ENCODE measurements at regions not wholly inside any gene's neighbourhood (a gene's known extent, or its start where the extent isn't known, plus 50 kb on each side); places are given as distances from the start of the nearest gene placed in this dataset.

DNA sequence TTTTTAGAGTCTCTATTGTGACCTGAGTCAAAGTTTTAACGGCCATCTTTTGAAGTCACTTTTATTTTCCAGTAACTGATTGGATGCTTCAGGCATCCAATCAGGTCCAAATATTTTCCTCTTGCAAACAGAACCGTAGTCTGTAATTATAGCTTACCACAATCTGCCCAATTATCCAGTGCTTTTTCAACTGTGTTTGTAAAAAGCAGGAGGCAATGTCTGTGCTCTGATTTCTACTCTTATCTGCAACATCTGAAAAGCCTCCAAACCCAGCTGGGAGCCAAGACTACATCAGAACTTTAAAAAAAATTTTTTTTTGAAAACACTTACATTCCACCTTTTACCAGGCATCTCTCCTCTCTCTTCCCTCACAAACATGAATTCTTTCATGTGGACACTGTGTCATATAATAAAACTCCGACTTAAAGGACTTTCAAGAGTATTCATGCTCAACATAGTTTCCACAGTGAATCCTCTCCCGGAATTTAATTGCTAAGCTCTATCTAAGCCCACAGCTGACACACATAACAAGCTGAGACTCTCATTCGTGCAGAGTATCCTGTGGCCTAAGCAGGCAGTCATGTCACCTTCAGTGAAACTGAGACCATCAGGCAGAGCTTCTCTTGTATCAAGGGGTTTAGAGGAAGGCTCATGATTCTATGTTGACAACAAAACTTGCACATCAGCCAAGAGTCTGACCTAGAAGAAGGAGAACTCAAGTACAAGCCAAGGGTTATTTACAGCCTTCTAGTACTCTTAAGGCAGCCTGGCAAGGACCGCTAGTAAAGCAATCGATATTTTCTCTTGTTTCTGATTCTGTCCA is 272.7 kb downstream of the TLE1 start:
- TF ChIP-seq, protein P1, sequence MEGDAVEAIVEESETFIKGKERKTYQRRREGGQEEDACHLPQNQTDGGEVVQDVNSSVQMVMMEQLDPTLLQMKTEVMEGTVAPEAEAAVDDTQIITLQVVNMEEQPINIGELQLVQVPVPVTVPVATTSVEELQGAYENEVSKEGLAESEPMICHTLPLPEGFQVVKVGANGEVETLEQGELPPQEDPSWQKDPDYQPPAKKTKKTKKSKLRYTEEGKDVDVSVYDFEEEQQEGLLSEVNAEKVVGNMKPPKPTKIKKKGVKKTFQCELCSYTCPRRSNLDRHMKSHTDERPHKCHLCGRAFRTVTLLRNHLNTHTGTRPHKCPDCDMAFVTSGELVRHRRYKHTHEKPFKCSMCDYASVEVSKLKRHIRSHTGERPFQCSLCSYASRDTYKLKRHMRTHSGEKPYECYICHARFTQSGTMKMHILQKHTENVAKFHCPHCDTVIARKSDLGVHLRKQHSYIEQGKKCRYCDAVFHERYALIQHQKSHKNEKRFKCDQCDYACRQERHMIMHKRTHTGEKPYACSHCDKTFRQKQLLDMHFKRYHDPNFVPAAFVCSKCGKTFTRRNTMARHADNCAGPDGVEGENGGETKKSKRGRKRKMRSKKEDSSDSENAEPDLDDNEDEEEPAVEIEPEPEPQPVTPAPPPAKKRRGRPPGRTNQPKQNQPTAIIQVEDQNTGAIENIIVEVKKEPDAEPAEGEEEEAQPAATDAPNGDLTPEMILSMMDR (IDR thresholded peaks at IDR 0.05) = no peak
- no peak for TF ChIP-seq EP300 (IDR thresholded peaks at IDR 0.05)
